Osteoblast (primary cell): ENCODE measurements at regions not wholly inside any gene's neighbourhood (a gene's known extent, or its start where the extent isn't known, plus 50 kb on each side); places are given as distances from the start of the nearest gene placed in this dataset.

Experiments
- DNase-seq: peaks from one replicate; pipeline ENCODE4 v3.0.0; 2011; ENCODE audit warnings: low spot score, mixed read lengths; ENCODE audit not compliant: insufficient read length; ENCODE audit errors: missing footprints
- H2AFZ ChIP-seq: 2 replicates; pipeline ENCODE4 v1.6.0; 2011; ENCODE audit warnings: mild to moderate bottlenecking, low read length
- H3K27ac ChIP-seq: 2 replicates; pipeline ENCODE4 v1.5.1; 2011; ENCODE audit warnings: mild to moderate bottlenecking, low read depth, low read length, moderate library complexity
- H3K27me3 ChIP-seq: 2 replicates; pipeline ENCODE4 v1.6.0; 2012; ENCODE audit warnings: mild to moderate bottlenecking, control low read depth, inconsistent platforms, low read length, moderate library complexity; ENCODE audit not compliant: insufficient read depth
- H3K36me3 ChIP-seq: 2 replicates; pipeline ENCODE4 v1.5.1; 2011; ENCODE audit warnings: mild to moderate bottlenecking, low read length, control low read depth, moderate library complexity; ENCODE audit not compliant: insufficient read depth
- H3K4me1 ChIP-seq: 2 replicates; pipeline ENCODE4 v1.5.1; 2011; ENCODE audit warnings: mild to moderate bottlenecking, low read length, control low read depth, moderate library complexity; ENCODE audit not compliant: insufficient read depth
- H3K4me2 ChIP-seq: 2 replicates; pipeline ENCODE4 v1.6.0; 2011; ENCODE audit warnings: mild to moderate bottlenecking, low read length; ENCODE audit not compliant: insufficient read depth
- H3K4me3 ChIP-seq: fragments of 200-600 bp; sonication (generic); 3 replicates; pipeline ENCODE4 v1.5.1; 2012; ENCODE audit warnings: mild to moderate bottlenecking, low read length, inconsistent platforms; ENCODE audit not compliant: insufficient read depth
- H3K79me2 ChIP-seq: 2 replicates; pipeline ENCODE4 v1.6.0; 2012; ENCODE audit warnings: mild to moderate bottlenecking, low read length, control low read depth, inconsistent platforms; ENCODE audit not compliant: insufficient read depth
- H3K9me3 ChIP-seq: 2 replicates; pipeline ENCODE4 v1.5.1; 2011; ENCODE audit warnings: low read depth, low read length, control low read depth
- H4K20me1 ChIP-seq: 2 replicates; pipeline ENCODE4 v1.6.0; 2012; ENCODE audit warnings: mild to moderate bottlenecking, low read length, control low read depth; ENCODE audit not compliant: insufficient read depth
- TF ChIP-seq, protein P1 (sequence below): IDR thresholded peaks from 2 replicates; pipeline ENCODE4 v1.5.1; 2011; ENCODE audit warnings: mild to moderate bottlenecking, low read depth, low read length, moderate library complexity; ENCODE audit errors: extremely low read depth

DNA sequence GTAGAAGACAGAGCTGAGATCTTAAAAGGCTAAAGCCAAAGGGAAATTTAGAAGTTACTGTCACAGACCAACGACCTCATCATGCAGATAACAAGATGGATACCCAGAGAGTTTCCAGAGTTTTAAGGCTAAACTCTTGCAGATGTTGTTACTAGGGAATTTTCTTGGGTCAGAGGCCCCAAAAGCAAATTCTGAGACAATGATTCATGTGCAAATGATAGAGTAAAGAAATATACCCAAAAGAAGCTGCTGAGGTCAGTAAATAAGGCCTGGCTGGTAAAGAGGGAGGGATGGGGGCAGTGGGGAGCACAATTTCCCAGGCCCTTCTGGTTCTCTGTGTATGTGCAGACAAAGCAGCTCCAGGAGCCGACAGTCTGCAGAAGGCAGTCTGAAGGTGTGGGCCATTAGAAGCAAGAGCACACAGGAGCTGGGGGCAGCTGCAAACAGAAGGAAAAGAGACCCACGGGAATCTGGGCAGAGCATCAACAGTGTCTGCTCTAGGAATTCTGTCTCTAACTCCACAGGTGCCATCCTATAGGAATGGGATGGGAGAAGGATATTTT is 330.8 kb downstream of the TBC1D4 start:
- Histone ChIP-seq H3K27ac (no peak overlapping the region), H3K27me3 (no peaks in the 10 kb centered on the region), H2AFZ (no peak overlapping the region), H3K79me2 (no peaks in the 10 kb centered on the region), H3K9me3 (no peaks in the 10 kb centered on the region), H3K4me2 (no peak overlapping the region), H3K4me1 (peaks cover 16% of the 10 kb centered on the region), H3K4me3 (no peak overlapping the region), H3K36me3 (no peaks in the 10 kb centered on the region), H4K20me1 (no peaks in the 10 kb centered on the region)
- no peak for DNase-seq
- TF ChIP-seq, protein P1, sequence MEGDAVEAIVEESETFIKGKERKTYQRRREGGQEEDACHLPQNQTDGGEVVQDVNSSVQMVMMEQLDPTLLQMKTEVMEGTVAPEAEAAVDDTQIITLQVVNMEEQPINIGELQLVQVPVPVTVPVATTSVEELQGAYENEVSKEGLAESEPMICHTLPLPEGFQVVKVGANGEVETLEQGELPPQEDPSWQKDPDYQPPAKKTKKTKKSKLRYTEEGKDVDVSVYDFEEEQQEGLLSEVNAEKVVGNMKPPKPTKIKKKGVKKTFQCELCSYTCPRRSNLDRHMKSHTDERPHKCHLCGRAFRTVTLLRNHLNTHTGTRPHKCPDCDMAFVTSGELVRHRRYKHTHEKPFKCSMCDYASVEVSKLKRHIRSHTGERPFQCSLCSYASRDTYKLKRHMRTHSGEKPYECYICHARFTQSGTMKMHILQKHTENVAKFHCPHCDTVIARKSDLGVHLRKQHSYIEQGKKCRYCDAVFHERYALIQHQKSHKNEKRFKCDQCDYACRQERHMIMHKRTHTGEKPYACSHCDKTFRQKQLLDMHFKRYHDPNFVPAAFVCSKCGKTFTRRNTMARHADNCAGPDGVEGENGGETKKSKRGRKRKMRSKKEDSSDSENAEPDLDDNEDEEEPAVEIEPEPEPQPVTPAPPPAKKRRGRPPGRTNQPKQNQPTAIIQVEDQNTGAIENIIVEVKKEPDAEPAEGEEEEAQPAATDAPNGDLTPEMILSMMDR: no peak

DNA sequence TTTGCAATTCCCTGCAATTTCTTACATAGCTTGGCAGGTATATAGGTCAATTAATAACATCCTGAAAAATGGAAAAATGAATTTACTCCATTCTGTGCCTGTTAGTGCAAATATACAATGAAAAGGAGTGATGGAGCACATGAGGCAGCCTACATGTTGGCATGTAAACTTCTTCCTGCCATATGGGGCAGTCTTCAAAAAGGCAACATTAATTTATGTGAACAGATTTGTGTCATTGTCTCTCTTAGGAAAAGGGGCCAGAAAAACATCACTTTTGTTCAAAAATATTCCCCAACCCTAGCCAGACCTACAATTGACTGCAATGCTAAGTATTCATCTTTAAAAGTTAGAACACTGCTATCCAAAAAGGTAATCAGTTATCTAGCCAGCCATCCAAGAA is 332.2 kb downstream of the TBC1D4 start:
- no peaks in the 10 kb centered on the region for H3K79me2 ChIP-seq
- no peaks in the 10 kb centered on the region for H4K20me1 ChIP-seq
- no peaks in the 10 kb centered on the region for H3K9me3 ChIP-seq
- H3K27me3 ChIP-seq: no peaks in the 10 kb centered on the region
- H3K27ac ChIP-seq: no peak overlapping the region
- no peaks in the 10 kb centered on the region for H3K36me3 ChIP-seq
- DNase-seq: no peak
- no peak overlapping the region for H3K4me2 ChIP-seq
- TF ChIP-seq, protein P1: no peak
- no peak overlapping the region for H3K4me3 ChIP-seq
- H2AFZ ChIP-seq: no peak overlapping the region
- H3K4me1 ChIP-seq: peaks cover 16% of the 10 kb centered on the region

DNA sequence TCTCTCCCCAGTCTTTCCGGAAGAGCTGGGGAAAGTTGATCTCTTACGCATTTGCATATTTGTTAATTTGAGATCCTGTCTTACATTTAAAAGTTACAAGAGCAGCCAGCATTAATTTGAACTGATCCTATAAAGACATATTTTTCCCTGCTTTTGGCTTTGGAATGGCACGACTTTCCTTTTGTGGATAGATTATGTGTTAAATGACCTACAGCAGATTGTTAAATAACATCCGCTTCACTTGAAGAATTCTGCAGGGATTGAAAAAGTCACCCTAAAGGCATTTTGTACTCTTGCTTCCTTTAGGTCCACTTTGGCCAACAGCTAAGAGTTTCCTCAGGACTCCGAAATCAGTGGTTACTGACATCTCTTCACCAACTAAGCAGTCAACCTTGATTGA is 334.0 kb downstream of the TBC1D4 start:
- Histone ChIP-seq H4K20me1 (no peaks in the 10 kb centered on the region), H3K79me2 (no peaks in the 10 kb centered on the region), H3K9me3 (no peaks in the 10 kb centered on the region), H2AFZ (no peak overlapping the region), H3K4me1 (peaks cover 4% of the 10 kb centered on the region), H3K27ac (no peak overlapping the region), H3K27me3 (no peaks in the 10 kb centered on the region), H3K4me2 (no peak overlapping the region), H3K4me3 (no peak overlapping the region), H3K36me3 (no peaks in the 10 kb centered on the region)
- no peak for DNase-seq
- TF ChIP-seq, protein P1: no peak

DNA sequence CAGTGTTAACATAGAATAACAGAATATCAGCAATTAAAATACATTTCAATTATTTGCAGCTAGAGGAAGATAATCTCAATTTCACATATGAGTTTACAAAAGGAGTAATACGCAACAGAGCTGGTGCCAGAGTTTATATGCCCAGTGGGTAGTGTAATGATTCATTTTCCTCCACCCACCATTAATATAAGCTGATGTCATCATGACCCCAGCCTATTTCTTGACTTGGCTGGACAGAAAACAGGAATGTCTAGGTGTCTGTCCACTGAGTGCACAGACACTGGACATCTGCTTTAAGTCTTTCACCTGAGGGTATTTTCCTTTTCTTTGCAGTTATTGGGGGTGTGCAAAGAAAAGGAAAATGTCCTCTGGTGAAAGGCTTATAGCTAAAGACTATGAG is 335.5 kb downstream of the TBC1D4 start:
- no peaks in the 10 kb centered on the region for H3K36me3 ChIP-seq
- H3K27ac ChIP-seq: no peak overlapping the region
- DNase-seq: no peak
- no peaks in the 10 kb centered on the region for H3K9me3 ChIP-seq
- H3K4me1 ChIP-seq: peaks cover 4% of the 10 kb centered on the region
- no peak overlapping the region for H3K4me3 ChIP-seq
- TF ChIP-seq, protein P1: no peak
- no peaks in the 10 kb centered on the region for H4K20me1 ChIP-seq
- H3K4me2 ChIP-seq: no peak overlapping the region
- no peaks in the 10 kb centered on the region for H3K27me3 ChIP-seq
- H3K79me2 ChIP-seq: no peaks in the 10 kb centered on the region
- no peak overlapping the region for H2AFZ ChIP-seq
